Ovary (tissue), 3 donors: ENCODE measurements at regions not wholly inside any gene's neighbourhood (a gene's known extent, or its start where the extent isn't known, plus 50 kb on each side); places are given as distances from the start of the nearest gene placed in this dataset.

ENCODE experiments used
- CTCF ChIP-seq, 3 donors: fragments of 450-650 bp in 2 of 3; fragments of 200-600 bp in 1 of 3; IDR thresholded peaks; one replicate each; pipeline versions ENCODE4 v1.5.1 to v1.8.0; 2016 to 2022; ENCODE audit warnings: antibody characterized with exemption in 3 of 3, mild to moderate bottlenecking in 1 of 3
- EP300 ChIP-seq: sonication (generic); formaldehyde crosslinking; IDR thresholded peaks from one replicate; pipeline ENCODE4 v1.6.1; 2017; ENCODE audit warnings: antibody characterized with exemption
- POLR2A ChIP-seq: fragments of 450-650 bp; IDR thresholded peaks from one replicate; pipeline ENCODE4 v1.6.1; 2017; ENCODE audit warnings: antibody characterized with exemption, mild to moderate bottlenecking, moderate library complexity
- donor health status: DM: no; HTN: no; CAD: no.

GRCh38 chr6:19362396-19362795 lies 474.8 kb upstream of the ID4 start:
- TF ChIP-seq EP300: no peak
- TF ChIP-seq POLR2A: no peak
- TF ChIP-seq CTCF (IDR thresholded peaks at IDR 0.05): no peak
